ENCODE measurements at regions not wholly inside any gene's neighbourhood (a gene's known extent, or its start where the extent isn't known, plus 50 kb on each side); places are given as distances from the start of the nearest gene placed in this dataset.

DNA sequence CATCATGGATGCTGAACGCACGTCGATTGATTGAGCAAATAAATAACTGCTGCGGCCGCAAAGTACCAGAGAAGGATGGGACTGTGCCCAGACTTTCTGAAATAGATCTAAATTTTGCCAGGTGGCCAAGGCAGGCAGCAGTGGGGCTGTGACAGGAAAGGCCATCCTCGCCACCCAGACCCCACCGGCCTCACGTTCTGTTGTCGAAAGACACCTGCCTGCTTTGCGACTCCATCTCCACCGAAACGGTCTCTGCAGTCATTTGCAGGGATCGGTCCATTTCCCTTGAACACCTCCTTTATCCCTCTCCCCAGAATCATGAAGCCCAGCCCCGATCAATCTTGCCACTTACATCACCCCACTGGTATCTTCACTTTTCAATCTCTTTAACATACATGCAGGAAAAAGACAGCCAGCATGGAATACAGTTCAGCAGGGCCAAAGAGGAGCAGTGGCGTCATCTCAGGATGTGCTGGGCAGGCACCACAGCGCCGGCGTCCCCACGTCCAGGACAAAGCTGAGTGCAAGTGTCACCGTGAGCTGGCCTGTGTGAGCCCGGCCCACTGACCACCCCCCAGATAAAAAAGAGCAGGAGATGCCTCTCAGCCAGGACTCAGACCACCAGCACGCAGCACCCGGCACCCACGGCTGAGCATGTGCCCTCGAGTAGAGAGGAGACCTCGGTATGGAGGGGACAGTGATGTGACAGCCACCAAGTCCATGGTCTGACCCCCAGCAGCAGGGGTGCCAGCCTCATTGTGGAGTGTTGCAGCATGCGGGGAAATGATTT is 610.3 kb downstream of the TBC1D22A start:
- DNase-seq (ENCODE audit: low spot score), result no peak

DNA sequence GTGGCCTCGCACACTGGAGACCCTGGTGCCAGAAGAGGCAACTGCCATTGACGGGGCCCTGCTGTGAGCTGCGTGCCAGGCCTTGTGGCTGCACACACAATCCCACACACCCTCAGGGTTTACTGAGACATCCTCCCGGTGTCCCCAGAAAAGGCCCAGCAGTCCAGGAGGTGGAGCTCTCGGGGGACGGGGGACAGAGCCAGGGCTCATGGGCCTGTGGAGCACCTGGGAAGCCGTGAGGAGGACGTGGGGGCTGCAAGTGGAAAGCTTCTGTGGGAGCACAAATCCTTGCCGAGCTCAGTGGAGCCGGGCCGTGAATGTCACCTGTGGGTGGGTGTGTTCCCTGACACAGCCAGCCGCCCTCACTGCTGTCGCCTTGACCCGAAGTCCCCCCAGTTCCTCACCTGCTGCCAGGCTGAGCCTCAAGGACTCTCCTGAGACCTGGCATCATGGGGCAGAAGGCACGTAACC is 609.7 kb downstream of the TBC1D22A start:
- DNase-seq (ENCODE audit: low spot score), result no peak

GRCh38 chr22:47371263-47372090 is 609.0 kb downstream of the TBC1D22A start:
- DNase-seq (ENCODE audit: low spot score), result no peak

DNA sequence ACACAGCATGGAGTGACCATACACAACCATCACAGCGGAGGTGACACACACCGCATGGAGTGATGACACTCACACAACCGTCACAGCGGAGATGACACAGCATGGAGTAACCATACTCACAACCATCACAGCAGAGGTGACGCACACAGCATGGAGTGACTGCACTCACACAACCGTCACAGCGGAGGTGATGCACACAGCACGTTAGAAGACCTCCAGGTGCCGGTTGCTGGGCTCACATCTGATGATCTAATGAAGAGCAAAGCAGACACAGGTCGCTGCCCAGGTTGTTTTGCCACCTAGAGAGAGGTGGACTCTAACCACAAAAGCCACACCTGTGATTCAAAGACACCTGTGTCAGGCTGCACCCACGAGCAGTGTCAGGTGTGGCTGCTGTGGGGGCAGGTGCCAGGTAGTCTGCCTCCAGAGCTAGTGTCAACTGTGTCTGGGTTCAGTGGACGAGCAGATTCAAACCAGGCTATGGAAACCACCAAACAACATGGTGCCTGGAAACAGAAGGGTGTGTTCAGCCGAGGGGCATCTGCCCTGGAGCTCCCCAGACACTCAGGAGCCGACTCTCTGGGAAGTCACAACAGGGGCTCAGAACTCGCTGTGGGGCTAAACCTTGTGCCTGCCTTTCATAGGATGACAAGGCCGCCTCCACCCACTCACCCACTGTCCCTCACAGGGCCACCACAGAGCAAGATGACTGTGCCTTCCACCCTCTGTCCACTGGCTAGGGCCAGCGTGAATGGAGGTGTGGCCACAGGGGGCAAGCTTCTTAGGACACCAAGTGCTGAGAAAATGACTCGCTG is 608.2 kb downstream of the TBC1D22A start:
- no peak for DNase-seq (ENCODE audit: low spot score)

- no peak for DNase-seq (ENCODE audit: low spot score)
Measured at GRCh38 chr22:47369431-47370015, 607.1 kb downstream of the TBC1D22A start.

DNA sequence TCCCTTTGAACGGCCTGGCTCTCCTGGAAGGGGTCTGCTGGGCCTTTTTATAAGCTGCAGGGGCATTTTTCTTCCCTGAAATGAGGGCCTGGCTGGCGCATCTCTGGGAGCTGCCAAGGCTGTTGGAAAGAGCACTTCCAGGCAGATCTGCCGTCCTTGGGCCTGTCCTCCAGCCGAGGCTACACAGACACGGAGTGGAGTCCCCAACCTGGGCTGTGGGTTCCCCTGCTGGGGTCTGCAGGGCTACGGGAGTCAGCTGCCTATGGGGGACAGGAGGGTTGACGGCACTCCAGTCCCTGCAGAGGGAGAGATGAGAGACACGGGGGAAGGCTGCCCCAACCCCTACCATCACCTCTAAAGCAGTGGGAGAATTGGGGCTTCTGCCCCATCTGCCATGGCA is 606.6 kb downstream of the TBC1D22A start:
- DNase-seq (ENCODE audit: low spot score), result no peak

- no peak for DNase-seq (ENCODE audit: low spot score)
Measured at GRCh38 chr22:47367993-47368945, 605.8 kb downstream of the TBC1D22A start.

- DNase-seq (ENCODE audit: low spot score), result no peak
Measured at GRCh38 chr22:47367107-47367690, 604.7 kb downstream of the TBC1D22A start.

GRCh38 chr22:47366026-47366767 is 603.7 kb downstream of the TBC1D22A start:
- no peak for DNase-seq (ENCODE audit: low spot score)

- DNase-seq (ENCODE audit: low spot score), result no peak
Measured at GRCh38 chr22:47361247-47361646, 598.8 kb downstream of the TBC1D22A start.

- DNase-seq (ENCODE audit: low spot score), result no peak
Measured at GRCh38 chr22:47357493-47357892, 595.0 kb downstream of the TBC1D22A start.

- DNase-seq (ENCODE audit: low spot score), result no peak
Measured at GRCh38 chr22:47357086-47357485, 594.6 kb downstream of the TBC1D22A start.

- DNase-seq (ENCODE audit: low spot score), result no peak
Measured at GRCh38 chr22:47356511-47357011, 594.1 kb downstream of the TBC1D22A start.

DNA sequence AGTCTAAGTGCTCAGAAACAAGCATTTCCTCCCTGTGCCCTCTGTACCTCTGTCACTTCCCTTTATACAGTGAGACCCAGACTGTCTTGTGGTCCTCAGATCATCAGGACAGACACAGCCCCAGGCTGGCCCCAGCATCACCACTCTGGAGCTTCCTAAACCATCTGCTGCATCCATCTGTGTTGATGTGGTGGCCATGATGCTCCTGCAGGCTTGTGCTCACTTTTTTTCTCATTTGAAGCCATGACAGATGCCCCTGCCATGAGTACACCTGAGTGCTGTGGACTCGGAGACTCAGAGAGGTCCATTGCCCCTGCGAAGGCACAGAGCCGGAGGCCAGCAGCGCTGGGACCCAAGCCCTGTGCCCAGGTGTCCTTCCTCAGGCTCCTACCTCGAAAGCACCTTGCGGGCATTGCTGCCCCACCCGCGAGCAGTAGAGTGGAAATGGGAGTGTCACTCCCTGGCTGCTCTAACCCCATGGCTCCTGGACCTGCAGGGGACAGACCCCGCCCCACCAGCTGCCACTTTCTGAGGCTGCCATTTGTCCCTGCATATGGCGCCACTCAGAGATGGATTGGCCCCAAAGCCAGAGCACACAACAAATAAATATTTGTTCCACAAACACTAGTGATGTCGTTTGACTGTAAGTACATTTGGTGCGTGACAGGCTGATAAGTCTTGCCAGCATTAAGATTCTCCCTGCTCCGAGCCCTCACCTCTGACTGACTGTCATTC is 593.5 kb downstream of the TBC1D22A start:
- DNase-seq (ENCODE audit: low spot score), result no peak

DNA sequence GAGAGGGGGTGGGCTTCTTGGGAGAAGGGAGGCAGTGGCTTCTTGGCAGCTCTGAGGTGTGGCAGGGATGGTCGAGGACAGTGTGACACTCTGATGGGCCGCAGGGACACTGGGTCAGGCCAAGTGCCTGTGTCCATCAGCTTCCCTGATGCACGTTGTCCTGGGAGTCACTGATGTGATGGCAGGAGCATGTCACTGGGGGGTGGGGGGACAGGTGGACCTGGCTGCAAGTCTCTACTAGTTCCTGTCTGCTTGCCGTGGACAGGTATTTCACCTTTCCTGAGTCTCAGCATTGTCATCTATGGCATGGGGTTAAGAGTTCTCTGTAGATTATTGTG is 592.9 kb downstream of the TBC1D22A start:
- DNase-seq (ENCODE audit: low spot score), result no peak

DNA sequence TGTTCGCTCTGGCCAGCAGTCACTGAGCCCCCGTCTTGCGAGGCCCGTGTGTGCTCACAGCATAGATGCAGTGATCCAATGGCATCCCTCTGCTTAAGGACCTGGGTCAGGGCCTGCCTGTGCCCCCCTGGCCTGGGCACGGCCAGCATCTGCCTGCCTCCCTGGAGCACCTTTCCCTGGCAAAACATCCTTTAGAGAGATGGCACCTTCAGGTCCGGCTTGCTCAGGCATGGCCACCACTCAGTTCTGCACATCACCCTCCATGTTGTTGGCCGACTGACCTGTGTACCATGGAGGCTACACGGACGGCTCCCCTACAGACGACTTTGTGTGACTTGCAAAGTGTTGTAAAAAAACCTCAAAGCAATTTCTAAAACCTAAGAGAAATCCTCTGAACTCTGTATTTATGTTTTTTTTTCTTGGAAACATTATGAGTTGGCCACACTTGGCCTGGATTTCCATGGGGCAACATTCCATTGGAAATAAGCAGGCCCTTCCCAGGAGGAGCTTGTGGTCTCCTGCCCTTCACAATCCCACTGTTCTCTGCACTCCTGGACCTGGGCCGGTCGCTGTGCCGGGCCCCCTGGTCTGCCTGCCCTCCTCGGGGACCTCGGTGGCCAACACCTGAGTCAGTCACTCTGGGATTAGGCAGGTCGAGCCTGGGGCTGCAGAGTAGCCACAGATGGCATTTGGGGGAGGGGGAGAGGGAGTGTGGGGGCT is 592.4 kb downstream of the TBC1D22A start:
- no peak for DNase-seq (ENCODE audit: low spot score)

- DNase-seq (ENCODE audit: low spot score), result no peak
Measured at GRCh38 chr22:47352920-47353700, 590.7 kb downstream of the TBC1D22A start.
